Stomach (tissue), 4 donors: ENCODE measurements at regions not wholly inside any gene's neighbourhood (a gene's known extent, or its start where the extent isn't known, plus 50 kb on each side); places are given as distances from the start of the nearest gene placed in this dataset.

Experiments
- EP300 ChIP-seq: sonication (generic); formaldehyde crosslinking; IDR thresholded peaks from one replicate; pipeline ENCODE4 v1.6.1; 2017; ENCODE audit warnings: antibody characterized with exemption
- POLR2A ChIP-seq, 4 donors: fragments of 450-650 bp; IDR thresholded peaks; one replicate each; pipeline ENCODE4 v1.6.1; 2016; ENCODE audit warnings: antibody characterized with exemption in 4 of 4, control low read depth in 2 of 4, mild to moderate bottlenecking in 1 of 4, moderate library complexity in 1 of 4
- POLR2AphosphoS5 ChIP-seq, 3 donors: sonication (generic); formaldehyde crosslinking; IDR thresholded peaks; one replicate each; pipeline ENCODE4 v1.6.1; 2016; ENCODE audit warnings: antibody characterized with exemption in 3 of 3
- TF ChIP-seq, protein P1 (sequence below), 7 experiments: fragments of 450-650 bp in 4 of 7; fragments of 200-600 bp in 3 of 7; sonication (generic) in 3 of 7; IDR thresholded peaks; one replicate each; pipeline ENCODE4 v1.5.1; 2016 to 2019; ENCODE audit warnings: antibody characterized with exemption in 7 of 7, control low read depth in 2 of 7, mild to moderate bottlenecking in 1 of 7

DNA sequence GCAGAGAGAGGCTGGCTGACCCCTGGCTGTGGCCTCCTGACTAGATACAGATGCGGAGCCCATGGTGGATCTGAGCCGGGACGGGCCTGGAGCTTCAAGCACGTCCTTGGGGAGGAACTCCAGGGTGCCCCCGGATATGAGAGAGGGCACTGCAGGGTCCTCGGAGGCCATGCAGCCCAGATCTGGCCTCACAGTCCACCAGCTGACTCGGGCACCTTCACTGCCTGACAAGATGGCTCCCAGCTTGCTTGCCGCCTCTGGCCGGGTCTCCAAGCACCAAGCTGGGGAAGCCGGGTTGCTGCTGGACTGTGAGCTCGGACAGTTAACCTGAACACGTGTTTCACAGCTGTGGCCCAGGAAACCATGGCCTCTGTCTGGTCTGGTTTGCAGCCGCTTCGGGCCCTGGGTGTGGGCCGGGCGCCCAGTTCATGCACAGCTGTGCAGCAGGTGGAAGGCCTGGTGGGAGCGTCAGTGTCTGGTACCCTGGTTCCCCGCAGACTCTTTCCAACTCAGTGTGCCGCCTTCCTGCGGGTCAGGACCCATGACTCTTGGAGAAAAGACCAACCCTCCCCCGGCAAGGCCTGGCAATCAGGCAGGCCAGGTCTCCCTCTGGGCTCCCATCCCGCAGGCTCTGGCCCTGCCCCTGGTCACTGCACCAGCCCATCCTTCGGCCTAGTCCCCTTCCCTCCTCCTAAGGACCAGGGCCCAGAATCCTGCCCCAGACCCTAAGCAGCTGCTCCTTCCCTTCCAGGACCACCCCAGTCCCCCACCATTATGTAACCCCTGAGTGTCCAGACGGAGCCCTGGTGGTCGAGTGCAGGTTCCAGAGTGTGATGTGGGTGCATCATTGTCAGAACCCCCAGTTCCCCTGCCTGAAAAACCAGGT, 74.6 kb upstream of the OTOS start:
- TF ChIP-seq, protein P1, sequence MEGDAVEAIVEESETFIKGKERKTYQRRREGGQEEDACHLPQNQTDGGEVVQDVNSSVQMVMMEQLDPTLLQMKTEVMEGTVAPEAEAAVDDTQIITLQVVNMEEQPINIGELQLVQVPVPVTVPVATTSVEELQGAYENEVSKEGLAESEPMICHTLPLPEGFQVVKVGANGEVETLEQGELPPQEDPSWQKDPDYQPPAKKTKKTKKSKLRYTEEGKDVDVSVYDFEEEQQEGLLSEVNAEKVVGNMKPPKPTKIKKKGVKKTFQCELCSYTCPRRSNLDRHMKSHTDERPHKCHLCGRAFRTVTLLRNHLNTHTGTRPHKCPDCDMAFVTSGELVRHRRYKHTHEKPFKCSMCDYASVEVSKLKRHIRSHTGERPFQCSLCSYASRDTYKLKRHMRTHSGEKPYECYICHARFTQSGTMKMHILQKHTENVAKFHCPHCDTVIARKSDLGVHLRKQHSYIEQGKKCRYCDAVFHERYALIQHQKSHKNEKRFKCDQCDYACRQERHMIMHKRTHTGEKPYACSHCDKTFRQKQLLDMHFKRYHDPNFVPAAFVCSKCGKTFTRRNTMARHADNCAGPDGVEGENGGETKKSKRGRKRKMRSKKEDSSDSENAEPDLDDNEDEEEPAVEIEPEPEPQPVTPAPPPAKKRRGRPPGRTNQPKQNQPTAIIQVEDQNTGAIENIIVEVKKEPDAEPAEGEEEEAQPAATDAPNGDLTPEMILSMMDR (IDR thresholded peaks at IDR 0.05), result no peak
- TF ChIP-seq POLR2AphosphoS5 (IDR thresholded peaks at IDR 0.05) (no peak), POLR2A (IDR thresholded peaks at IDR 0.05) (no peak), EP300 (no peak)
